Mesothelial cell of epicardium (in vitro differentiated cells): ENCODE measurements at regions not wholly inside any gene's neighbourhood (a gene's known extent, or its start where the extent isn't known, plus 50 kb on each side); places are given as distances from the start of the nearest gene placed in this dataset.

ENCODE experiments used
- DNase-seq, 2 experiments: peaks; one replicate each; pipeline ENCODE4 v3.0.0; 2021; ENCODE audit warnings: low spot score in 2 of 2; ENCODE audit not compliant: unreplicated experiment in 2 of 2
- H3K27ac Mint-ChIP-seq: 2 replicates; pipeline ENCODE4 v1.8.0; 2021; ENCODE audit warnings: mixed read lengths
- H3K27me3 Mint-ChIP-seq: 2 replicates; pipeline ENCODE4 v1.8.0; 2021; ENCODE audit warnings: low read depth, mixed read lengths
- H3K36me3 Mint-ChIP-seq: 2 replicates; pipeline ENCODE4 v1.8.0; 2021; ENCODE audit warnings: mixed read lengths
- H3K4me1 Mint-ChIP-seq: 2 replicates; pipeline ENCODE4 v1.8.0; 2021; ENCODE audit warnings: mixed read lengths
- H3K4me3 Mint-ChIP-seq: 2 replicates; pipeline ENCODE4 v1.8.0; 2021; ENCODE audit warnings: mild to moderate bottlenecking, moderate library complexity, mixed read lengths
- H3K9me3 Mint-ChIP-seq: 2 replicates; pipeline ENCODE4 v1.8.0; 2021; ENCODE audit warnings: mixed read lengths
- TF ChIP-seq, protein P1 (sequence below): fragments of 200-600 bp; sonication (generic); IDR thresholded peaks from one replicate; pipeline ENCODE4 v1.5.0; 2021; ENCODE audit warnings: antibody characterized with exemption; ENCODE audit not compliant: unreplicated experiment

DNA sequence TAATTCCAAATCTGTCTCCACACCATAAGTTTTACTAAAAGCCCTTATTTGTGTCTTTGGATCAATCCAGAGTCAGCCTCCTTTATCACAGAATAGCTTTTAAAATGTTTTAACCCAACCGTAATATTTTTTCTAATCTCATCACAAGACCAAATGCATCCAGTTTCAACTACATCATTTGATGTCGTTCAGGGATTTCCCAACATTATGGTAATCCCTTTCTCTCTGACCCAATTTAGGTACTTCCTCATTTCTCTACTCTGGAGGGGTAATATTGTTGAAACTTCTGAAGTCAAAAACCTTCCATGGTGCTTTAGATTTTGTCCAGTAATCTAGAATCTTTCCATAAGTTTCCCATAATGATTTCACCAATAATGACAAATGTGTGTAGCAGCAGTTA lies 596.8 kb downstream of the SOX5 start:
- no peaks in the 10 kb centered on the region for H3K9me3 Mint-ChIP-seq
- peaks cover 7% of the 10 kb centered on the region for H3K4me1 Mint-ChIP-seq
- TF ChIP-seq, protein P1, sequence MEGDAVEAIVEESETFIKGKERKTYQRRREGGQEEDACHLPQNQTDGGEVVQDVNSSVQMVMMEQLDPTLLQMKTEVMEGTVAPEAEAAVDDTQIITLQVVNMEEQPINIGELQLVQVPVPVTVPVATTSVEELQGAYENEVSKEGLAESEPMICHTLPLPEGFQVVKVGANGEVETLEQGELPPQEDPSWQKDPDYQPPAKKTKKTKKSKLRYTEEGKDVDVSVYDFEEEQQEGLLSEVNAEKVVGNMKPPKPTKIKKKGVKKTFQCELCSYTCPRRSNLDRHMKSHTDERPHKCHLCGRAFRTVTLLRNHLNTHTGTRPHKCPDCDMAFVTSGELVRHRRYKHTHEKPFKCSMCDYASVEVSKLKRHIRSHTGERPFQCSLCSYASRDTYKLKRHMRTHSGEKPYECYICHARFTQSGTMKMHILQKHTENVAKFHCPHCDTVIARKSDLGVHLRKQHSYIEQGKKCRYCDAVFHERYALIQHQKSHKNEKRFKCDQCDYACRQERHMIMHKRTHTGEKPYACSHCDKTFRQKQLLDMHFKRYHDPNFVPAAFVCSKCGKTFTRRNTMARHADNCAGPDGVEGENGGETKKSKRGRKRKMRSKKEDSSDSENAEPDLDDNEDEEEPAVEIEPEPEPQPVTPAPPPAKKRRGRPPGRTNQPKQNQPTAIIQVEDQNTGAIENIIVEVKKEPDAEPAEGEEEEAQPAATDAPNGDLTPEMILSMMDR, result no peak
- no peak overlapping the region for H3K4me3 Mint-ChIP-seq
- no peak overlapping the region for H3K27ac Mint-ChIP-seq
- no peak for DNase-seq
- H3K27me3 Mint-ChIP-seq, result peaks cover 30% of the 10 kb centered on the region
- H3K36me3 Mint-ChIP-seq, result no peaks in the 10 kb centered on the region

DNA sequence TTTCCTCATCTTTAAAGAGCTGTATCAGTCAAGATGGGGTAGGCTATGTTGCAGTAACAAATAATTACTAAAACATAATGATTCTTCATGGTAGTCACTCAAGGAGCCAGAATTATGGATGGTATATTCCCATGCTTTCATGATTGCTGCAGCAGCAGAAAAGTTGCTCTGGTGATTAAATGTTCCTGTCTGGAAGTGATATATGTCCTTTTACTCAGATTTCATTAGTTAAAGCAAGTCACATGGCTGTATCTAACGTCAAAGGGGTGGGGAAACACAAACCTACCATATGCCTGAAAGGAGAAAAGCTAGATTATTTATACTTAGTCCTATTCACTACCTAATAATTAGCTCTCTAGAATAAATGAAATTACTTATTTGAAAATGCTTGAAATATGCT lies 594.7 kb downstream of the SOX5 start:
- TF ChIP-seq, protein P1, result no peak
- no peak for DNase-seq
- no peaks in the 10 kb centered on the region for H3K4me1 Mint-ChIP-seq

DNA sequence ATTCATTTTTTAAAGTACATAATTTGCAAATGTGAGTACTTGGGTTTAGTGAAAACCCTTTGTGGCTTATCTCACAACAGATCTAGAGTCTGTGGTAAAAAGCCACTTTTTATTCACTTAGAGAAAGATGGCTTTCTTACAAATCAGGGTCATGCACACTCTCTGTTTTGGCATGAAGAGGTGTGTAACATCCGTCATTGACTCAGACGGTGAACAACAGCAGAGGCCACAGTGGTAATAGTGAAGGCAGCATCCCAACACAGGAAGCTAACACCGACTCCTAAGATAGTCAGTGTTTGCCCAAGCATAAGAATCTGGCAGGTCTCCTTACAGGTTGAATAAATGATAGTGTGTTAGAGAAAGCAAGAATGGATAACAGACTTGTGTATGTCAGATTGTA lies 593.0 kb downstream of the SOX5 start:
- TF ChIP-seq, protein P1, result no peak
- H3K4me1 Mint-ChIP-seq, result no peaks in the 10 kb centered on the region
- H3K27me3 Mint-ChIP-seq, result peaks cover 18% of the 10 kb centered on the region

More for the DNA sequence above, 594.7 kb downstream of the SOX5 start:
- peaks cover 28% of the 10 kb centered on the region for H3K27me3 Mint-ChIP-seq
- H3K9me3 Mint-ChIP-seq, result no peaks in the 10 kb centered on the region
- no peak overlapping the region for H3K27ac Mint-ChIP-seq
- no peak overlapping the region for H3K4me3 Mint-ChIP-seq
- H3K36me3 Mint-ChIP-seq, result no peaks in the 10 kb centered on the region

DNA sequence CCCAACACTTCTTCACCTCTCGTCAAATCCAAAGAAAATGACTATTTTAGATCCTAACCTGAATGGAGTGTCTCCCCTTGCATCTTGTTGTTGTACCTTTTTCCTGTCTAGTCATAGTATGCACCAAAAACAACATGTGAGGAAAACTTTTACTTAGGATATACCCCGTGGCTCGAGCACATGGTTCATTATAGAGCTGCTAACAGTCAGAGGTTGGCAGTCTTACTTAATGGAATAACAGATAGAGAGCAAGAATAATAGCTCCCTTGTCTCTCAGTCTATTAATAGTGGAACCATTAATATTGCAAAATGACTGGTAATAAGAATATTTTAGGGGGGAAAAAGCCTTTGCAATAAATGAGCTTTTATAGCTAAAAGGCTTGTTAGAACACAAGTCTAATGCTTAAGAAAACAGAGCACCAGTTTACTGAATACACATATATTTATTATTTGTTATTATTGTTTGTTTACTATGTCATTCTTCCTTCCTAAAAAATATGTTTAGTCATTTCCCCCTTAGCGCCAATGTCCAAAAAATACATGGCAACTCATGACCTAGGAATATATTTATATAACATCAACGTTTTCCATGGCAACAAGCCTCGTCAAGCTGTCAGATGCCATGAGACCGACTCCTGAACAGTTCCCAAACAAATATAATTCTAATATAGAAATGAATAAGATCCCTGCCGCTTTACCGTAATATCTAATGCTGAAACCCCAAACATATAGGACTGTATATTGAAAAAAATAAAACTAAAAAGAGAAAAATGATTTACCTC lies 592.4 kb downstream of the SOX5 start:
- Mint-ChIP-seq H3K27me3 (peaks cover 12% of the 10 kb centered on the region), H3K27ac (no peak overlapping the region), H3K36me3 (no peaks in the 10 kb centered on the region), H3K4me1 (no peaks in the 10 kb centered on the region), H3K9me3 (no peaks in the 10 kb centered on the region), H3K4me3 (no peak overlapping the region)
- TF ChIP-seq, protein P1, result no peak
- no peak for DNase-seq

More for the DNA sequence above, 593.0 kb downstream of the SOX5 start:
- Mint-ChIP-seq H3K27ac (no peak overlapping the region), H3K36me3 (no peaks in the 10 kb centered on the region), H3K9me3 (no peaks in the 10 kb centered on the region), H3K4me3 (no peak overlapping the region)
- no peak for DNase-seq

DNA sequence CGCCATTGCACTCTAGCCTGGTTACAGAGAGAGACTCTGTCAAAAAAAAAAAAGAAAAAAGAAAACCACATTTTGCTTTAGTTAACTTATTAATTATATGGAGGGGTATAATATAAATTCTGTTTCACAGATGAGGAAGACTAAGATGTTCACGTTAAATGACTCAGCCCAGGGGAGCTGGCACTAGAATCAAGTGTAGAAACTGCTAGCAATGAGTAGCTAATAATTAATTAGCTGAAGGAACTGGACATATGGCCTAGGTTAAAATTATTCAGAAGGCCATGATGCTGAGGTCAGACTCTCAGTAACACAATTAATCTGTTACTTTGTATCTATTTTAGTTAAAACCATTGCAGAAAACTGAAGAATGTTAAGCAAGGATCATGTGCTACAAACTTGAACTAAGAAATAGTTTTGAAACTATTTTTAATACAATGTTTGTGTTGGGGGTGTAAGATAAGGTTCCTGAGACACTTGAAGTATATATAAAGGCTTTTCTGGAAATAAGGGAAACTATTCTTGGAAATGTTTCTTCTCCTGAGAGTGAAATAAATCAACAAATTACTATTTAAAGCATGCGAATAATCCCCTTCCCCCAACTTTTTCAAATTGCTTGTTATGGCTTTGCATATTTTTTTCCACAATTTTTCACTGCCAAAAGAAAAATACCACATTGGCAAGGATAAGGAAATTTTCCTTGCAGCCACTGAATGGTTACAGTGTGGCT lies 589.3 kb downstream of the SOX5 start:
- Mint-ChIP-seq H3K27me3 (peaks cover 4% of the 10 kb centered on the region), H3K27ac (no peak overlapping the region), H3K9me3 (peaks cover 4% of the 10 kb centered on the region)

More for the DNA sequence above, 589.3 kb downstream of the SOX5 start:
- DNase-seq, result no peak
- TF ChIP-seq, protein P1, result no peak
- no peak overlapping the region for H3K4me3 Mint-ChIP-seq
- no peaks in the 10 kb centered on the region for H3K36me3 Mint-ChIP-seq
- H3K4me1 Mint-ChIP-seq, result no peaks in the 10 kb centered on the region
